ENCODE measurements at regions not wholly inside any gene's neighbourhood (a gene's known extent, or its start where the extent isn't known, plus 50 kb on each side); places are given as distances from the start of the nearest gene placed in this dataset.

DNA sequence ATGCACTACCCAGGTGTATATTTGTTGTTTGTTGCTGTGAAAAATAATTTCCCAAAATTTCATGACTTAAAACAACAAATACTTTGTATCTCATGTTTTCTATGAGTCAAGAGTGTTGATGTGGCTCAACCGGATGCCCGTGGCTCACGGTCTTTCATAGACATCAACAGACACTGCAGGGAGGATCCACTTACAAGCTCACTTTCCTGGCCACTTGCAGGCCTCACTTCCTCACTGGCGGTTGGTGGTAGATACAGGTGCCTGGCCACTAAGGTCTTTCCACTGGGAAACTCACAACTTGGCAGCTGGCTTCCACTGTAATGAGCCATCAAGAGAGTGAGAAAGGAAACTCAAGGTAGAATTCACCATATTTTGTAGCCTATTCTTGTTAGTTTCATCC lies 662.9 kb downstream of the IRS1 start:
- TF ChIP-seq, protein P1, sequence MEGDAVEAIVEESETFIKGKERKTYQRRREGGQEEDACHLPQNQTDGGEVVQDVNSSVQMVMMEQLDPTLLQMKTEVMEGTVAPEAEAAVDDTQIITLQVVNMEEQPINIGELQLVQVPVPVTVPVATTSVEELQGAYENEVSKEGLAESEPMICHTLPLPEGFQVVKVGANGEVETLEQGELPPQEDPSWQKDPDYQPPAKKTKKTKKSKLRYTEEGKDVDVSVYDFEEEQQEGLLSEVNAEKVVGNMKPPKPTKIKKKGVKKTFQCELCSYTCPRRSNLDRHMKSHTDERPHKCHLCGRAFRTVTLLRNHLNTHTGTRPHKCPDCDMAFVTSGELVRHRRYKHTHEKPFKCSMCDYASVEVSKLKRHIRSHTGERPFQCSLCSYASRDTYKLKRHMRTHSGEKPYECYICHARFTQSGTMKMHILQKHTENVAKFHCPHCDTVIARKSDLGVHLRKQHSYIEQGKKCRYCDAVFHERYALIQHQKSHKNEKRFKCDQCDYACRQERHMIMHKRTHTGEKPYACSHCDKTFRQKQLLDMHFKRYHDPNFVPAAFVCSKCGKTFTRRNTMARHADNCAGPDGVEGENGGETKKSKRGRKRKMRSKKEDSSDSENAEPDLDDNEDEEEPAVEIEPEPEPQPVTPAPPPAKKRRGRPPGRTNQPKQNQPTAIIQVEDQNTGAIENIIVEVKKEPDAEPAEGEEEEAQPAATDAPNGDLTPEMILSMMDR (conservative IDR thresholded peaks at IDR 0.05 in 1 of 2, IDR thresholded peaks at IDR 0.05 in 1 of 2; ENCODE audit: low read depth in 1 of 2, low read length in 2 of 2): no peak
- TF ChIP-seq EZH2 (IDR thresholded peaks at IDR 0.05; ENCODE audit: low read length, missing control alignments): no peak
